ENCODE measurements at regions not wholly inside any gene's neighbourhood (a gene's known extent, or its start where the extent isn't known, plus 50 kb on each side); places are given as distances from the start of the nearest gene placed in this dataset.
"Not testable (repeated sequence)": the region's sequence is repeated elsewhere in the genome, so short reads cannot be mapped to it uniquely, and the experiment has no call there.

- no peak for DNase-seq
Measured at GRCh38 chr7:140283472-140283871, 106.7 kb upstream of the KDM7A start.

DNA sequence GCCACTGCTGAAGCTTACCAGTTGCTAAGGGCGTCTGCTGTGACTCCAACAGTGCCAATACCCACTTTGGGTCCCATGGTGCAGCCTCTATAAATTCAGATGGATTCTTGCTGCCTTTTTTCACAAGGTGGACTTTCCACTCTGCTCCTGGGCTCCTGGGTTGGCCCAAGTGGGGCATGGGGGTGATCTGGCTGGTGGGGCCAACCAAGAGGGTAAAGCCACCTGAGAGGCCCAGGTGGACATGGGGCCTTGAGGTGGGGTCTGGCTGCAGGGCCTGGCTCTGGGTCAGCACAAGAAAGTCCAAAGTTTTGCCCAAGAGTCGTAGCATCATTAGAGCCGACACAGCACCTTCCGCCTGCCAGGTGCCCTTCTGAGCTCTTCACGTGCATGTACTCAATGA is 105.2 kb upstream of the KDM7A start:
- no peak for DNase-seq

DNA sequence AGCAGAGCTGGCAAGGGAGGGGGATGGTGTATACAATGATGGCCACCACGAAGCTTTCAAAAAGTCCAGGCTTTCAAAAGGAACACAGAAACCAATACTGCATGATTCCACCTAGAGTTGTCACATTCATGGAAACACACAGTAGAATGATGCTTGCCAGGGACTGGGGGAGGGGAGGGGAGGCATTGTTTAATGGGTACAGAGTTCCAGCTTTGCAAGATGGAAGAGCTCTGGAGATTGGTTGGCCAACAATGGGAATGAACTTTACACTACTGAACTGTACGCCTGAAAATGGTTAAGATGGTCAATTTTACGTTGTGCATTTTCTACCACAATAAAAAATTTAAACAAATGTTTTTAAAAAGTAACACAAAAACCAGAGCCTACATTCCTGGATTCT is 104.5 kb upstream of the KDM7A start:
- DNase-seq, result no peak

GRCh38 chr7:140276001-140276400 is 99.2 kb upstream of the KDM7A start:
- no peak for DNase-seq

- DNase-seq, result no peak
Measured at GRCh38 chr7:140275069-140275965, 98.5 kb upstream of the KDM7A start.

- DNase-seq, result no peak
Measured at GRCh38 chr7:140273417-140273816, 96.6 kb upstream of the KDM7A start.

- not testable (repeated sequence) for DNase-seq
Measured at GRCh38 chr7:140271643-140271968, 94.8 kb upstream of the KDM7A start.

- DNase-seq, result no peak
Measured at GRCh38 chr7:140269004-140269638, 92.3 kb upstream of the KDM7A start.

DNA sequence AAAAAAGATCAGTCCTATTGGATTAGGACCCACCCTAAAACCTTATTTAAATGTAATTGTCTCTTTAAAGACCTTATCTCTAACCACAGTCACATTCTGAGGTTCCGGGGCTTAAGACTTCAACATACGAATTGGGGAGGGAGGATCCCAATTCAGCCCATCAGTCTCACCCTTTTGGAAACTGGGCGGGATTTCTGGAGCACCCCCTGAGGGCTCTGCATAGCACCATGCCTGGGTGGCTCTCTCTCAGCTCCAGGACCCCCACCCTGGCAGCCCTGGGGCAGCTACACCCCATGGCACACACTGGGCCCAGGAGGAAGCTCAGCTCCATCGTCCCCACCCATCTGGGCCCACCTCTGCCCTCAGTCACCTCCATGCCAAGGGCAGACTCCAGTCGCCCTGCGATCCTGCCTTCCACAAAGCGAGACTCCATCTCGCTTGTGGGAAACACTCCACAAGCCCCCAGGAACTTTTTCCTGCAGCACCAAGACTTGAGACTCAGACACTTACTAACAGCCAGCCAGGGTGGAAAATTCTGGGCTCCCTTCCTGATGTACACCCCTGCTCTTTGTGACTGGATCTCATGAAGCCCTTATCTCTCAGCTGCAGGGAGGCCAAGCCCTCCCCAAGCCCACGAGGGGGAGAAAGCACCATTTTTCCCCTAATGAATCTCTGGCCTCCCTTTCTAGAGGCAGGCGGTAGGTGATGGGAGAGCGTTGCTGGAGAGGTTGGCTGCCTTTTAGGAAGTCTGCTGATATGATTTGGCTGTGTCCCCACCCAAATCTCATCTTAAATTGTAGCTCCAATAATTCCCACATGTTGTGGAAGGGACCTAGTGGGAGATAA is 90.8 kb upstream of the KDM7A start:
- no peak for DNase-seq

DNA sequence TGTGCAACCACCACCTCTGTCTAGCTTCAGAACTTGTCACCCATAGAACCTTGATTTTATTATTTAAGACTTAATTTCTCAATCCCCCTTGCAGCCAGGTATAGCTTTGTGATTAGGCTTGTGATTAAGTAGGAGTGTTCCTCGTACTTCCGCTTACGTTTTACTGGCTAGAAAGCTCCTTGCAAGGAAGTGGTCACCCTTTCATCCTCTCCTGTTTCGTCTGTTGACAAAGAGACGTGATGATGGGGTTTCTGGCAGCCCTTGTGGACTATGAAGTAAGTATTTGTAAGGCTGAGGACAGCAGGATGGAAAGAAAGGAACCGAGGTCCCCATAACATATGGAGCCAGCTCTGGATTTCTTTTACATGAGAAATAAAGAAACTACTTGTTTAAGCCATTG is 86.5 kb upstream of the KDM7A start:
- DNase-seq, result no peak

GRCh38 chr7:140262242-140262903 is 85.6 kb upstream of the KDM7A start:
- no peak for DNase-seq

DNA sequence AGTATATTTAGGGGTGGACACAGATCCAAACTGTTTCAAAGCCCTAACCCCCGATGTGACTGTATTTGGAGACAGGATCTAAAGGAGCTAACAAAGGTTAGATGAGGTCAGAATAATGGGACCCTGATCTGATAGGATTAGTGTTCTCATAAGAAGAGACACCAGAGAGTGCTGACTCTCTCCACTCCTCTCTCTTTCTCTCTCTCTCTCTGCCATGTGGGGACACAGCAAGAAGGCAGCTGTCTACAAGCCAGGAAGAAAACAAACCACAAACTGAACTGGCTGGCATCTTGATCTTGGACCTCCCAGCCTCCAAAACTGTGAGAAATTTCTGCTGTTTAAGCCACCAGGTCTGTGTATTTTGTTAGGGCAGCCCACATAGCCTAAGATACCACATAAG is 84.7 kb upstream of the KDM7A start:
- DNase-seq, result no peak

DNA sequence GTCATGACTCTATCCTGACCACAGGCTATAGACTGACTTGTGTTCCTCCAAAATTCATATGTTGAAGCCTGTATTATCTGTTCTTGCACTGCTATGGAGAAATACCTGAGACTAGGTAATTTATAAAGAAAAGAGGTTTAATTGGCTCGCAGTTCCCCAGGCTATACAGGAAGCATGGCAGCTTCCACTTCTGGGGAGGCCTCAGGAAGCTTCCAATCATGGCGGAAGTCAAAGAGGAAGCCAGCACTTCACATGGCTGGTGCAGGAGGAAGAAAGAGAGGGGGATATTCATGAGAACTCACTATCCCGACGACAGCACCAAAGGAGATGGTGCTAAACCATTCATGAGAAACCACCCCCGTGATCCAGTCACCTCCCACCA is 84.3 kb upstream of the KDM7A start:
- DNase-seq, result no peak

- DNase-seq, result peak; percentile 91
Measured at GRCh38 chr7:140260352-140261104, 83.7 kb upstream of the KDM7A start.

DNA sequence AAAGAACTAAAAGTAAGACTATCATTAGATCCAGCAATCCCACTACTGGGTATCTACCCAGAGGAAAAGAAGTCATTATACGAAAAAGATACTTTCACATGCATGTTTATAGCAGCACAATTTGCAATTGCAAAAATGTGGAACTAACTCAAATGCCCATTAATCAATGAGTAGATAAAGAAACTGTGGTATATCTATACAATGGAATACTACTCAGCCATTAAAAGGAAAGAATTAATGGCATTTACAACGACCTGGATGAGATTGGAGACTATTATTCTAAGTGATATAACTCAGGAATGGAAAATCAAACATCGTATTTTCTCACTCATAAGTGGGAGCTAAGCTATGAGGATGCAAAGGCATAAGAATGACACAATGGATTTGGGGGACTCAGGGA is 80.5 kb upstream of the KDM7A start:
- DNase-seq, result not testable (repeated sequence)

DNA sequence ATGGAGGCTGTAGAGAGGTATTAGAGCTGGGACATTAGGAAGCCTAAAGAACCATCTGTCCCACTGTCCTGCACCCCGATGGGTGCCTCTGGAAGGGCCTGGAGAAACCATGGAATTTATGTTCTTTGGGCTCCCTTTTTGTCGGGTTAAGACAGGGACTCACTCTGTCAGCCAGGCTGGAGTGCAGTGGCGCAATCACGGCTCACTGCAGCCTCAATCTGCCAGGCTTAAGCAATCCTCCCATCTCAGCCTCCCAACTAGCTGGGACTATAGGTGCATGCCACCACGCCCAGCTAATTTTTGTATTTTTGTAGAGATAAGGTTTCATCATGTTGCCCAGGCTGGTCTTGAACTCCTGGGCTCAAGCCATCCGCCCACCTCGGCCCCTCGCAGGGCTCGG is 78.2 kb upstream of the KDM7A start:
- not testable (repeated sequence) for DNase-seq

GRCh38 chr7:140249036-140249806 is 72.4 kb upstream of the KDM7A start:
- no peak for DNase-seq

DNA sequence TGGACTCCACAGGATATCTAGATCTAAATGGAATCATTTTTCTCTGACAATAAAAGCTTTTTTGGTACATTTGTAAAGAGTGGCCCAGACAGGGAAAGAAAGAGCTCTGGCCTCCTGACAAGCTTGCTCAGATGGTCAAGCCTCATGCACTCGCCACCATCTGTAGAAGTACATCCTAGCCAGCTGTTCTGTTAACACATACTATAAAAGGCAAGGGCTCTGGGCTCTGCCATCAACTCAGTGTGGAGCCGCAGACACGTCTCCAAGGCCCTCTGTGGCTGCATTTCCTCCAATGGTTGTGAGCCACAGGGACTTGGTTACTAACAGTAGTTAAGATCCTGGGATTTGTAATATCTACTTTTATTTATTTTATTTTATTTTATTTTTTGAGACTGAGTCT is 70.8 kb upstream of the KDM7A start:
- DNase-seq, result no peak

DNA sequence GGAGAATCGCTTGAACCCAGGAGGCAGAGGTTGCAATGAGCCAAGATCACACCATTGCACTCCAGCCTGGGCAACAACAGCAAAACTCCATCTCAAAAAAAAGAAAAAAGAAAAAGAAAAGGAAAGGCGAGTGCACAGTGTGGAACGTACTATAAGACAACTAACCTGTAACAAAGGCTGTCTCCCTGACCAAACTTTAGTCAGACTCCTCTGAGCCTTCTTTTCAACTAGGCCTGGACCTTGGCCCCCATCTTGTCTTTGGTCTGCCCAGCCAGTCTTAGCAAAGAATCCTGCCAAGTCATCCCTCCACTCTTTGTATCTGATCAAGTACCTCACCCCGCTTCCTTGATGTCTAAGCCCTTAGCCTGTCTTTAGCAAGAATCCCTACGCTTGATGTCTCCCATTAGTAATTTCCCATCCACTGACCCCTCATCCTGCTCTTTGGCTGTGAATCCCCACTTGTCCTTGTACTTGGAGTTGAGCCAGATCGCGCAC is 68.9 kb upstream of the KDM7A start:
- DNase-seq, result no peak

DNA sequence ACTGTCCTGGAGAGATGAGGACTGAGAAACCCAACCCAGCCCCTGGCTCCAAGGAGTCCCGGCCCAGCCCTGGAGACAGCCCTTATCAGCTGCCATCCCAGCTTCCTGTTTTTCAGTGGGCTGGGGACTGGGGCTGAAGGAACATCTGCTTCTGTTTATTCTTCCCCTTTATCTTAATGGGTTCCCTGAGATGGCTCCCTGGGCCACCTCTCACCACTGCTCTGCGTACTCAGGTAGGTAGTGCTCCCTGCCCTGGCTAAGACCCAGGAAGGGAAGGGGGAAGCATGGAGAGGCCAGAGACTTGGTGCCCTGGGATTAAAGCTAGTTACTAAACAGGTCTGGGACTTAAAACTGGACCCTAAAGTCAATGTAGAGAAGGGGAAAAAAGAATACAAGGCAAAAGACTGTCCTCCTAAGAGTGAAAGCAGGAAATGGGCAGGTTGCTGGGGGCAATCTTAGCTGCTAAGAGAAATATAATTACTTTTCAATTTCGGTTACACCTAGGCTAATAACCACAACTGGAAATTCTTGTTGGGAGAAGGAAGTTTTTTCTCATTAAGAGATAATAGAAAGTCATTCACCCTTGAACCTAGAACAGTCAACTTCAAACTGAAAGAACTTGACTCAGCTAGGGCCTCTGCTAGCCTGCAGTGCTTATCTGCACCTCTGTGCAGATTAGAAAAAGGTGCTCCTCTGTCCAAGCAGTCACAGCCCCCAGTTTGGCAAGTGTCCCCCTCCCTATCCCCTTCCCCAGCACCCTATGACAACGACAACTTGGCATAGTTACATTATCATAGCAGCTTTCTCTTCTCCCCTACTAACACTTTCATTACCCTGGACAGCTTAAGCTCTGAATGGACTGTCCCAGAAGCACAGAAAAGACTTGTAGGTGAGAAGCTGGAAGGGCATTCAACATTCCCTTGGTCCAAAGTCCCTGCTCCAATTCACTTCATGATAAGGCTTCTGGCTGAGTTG is 65.6 kb upstream of the KDM7A start:
- peak; percentile 61 for DNase-seq
